GM21619 (cell line): ENCODE measurements at regions not wholly inside any gene's neighbourhood (a gene's known extent, or its start where the extent isn't known, plus 50 kb on each side); places are given as distances from the start of the nearest gene placed in this dataset.

Experiments used
- ATAC-seq: cut with Tn5 transposase; IDR thresholded peaks from one replicate; pipeline ENCODE4 v1.9.1; 2021; ENCODE audit not compliant: unreplicated experiment

DNA sequence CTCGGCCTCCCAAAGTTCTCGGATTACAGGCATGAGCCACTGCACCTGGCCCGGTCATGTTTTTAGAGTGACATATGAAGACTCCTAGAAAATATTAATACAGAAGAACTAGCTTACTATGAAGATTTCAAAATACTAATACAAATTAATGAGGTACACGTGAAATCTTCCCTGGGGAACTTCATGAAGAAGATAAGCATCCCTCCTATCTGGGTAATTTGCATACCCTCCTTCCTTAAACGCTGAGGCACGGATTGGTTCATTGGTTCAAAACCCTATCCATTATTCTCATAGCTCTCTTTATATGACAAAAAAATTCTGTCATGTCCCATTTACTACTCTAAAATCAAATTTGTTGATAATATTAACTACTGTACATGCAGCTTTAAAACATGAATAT, 224.8 kb upstream of the KLF14 start:
- no peak for ATAC-seq

DNA sequence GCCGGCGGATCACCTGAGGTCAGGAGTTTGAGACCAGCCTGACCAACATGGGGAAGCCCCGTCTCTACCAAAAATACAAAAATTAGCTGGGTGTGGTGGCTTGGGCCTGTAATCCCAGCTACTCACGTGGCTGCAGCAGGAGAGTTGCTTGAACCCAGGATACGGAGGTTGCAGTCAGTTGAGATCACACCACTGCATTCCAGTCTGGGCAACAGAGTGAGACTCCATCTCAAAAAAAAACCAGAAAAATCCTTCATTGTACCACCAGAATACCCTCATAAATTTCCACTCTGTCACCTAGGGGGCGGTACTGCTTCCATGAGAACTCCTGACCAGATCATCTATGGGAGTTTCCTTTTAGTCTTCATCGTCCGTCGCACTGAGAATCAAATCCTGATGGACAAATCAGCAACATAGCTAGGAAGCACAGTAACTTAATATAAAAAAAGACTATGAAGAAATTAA, 225.8 kb upstream of the KLF14 start:
- ATAC-seq: no peak

DNA sequence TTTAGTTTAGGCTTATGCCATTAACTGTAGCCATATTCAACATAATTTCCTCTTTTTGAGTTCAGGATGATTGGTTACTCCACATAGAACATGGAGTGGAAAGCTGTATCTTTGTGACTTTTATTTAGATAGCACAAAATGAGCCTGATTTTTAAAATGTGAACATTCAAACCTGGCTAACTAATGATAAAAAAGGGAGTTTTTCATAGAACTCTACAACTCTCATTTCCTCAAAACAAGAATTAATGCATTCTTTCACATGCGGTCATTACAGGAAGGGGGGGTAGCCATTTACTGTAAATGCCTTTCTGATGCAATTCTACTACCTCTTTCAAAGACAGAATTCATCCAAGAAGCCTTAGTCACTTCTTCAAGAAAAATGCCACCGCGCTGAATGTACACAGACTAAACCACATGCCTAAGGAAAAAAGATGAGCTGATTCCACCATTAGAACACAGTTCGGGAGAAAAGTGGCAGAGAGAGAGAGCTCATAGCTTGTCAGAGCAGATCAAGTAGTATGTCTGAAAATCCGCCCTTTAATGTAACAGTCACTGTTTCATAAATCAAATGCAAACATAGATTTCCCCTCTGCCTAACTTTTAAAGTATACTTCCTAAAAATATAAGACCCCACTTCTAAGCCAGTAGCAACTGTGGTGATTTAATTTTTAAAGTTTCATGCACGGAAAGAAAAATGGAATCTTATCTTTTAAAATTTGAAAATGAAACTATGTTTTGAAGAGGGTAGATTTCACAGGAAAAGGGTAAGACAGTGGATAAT, 226.4 kb upstream of the KLF14 start:
- no peak for ATAC-seq

DNA sequence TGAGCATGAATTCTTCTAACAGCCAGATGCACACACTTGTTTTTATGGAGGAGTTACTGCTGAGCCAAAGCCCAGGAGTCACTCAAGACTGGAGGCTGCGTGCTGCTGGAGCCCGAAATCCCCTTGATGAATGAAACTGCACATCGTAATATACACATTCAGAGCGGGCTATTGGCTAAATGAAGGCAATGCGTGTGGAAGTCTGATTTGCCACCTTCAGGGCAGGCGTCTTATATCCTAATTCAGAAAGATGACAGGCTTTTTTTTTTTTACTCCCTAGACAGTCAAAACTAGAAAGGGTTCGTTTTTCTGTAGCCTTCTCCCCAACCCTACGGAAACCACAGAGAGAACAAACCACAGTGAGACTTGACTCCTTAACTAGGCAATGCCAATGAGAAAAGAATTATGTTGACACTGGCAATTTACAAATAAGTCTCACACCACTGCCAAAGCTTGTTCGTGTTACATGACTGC, 227.2 kb upstream of the KLF14 start:
- ATAC-seq: peak; percentile 78

DNA sequence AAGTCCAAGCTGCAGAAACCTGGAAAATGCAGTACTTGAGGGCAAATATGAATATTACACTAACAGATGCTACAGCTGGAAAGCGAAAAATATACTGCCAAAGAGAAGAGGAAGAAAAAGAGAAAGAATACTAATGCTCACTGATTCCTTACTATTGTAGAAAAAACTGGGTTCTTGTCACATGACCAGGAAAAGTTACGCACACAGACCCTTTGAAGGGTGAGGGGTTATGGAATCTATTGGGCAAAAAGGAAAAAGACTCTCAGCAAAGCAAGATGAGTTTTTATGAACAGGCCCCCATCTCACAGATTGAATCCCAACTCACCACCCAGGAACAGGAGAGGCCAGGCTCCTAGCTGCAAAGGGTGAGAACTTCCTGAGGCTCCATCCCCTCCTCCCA, 228.1 kb upstream of the KLF14 start:
- no peak for ATAC-seq

DNA sequence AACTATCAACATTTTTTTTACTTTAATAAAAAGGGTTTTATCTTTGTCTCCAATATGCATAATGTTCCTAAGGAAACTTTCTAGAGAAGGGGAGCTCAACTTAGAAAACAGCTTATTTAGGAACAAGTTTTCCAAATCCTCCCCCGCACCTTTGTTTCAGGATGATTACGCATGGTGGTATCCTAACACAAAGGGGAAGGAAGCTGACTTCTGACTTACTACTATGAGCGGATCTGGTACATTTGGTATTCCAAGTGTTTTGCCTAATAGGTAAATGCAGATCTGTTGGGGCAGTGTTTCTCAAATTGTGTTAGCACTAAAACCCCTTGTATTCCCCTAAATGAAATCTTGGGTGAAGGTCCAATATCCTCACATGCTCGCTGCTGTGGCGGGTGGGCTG, 229.3 kb upstream of the KLF14 start:
- ATAC-seq: no peak

DNA sequence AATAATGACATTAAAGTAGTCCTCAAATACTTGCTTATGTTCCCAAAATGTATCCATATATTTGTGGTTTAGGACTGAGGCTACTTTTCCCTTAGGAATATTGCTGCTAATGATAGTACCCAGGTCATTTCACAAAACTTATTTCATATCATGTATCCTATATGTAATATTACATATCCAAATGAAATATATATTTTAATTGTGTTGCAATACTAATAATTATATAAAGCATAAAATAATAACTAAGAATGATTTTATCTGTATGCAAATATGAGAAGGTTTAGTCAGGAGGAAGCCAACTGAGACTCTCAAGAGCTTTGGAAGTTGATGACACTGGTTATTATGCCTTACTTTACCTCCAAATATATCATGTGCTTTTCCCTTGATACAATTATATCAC, 231.5 kb upstream of the KLF14 start:
- no peak for ATAC-seq

DNA sequence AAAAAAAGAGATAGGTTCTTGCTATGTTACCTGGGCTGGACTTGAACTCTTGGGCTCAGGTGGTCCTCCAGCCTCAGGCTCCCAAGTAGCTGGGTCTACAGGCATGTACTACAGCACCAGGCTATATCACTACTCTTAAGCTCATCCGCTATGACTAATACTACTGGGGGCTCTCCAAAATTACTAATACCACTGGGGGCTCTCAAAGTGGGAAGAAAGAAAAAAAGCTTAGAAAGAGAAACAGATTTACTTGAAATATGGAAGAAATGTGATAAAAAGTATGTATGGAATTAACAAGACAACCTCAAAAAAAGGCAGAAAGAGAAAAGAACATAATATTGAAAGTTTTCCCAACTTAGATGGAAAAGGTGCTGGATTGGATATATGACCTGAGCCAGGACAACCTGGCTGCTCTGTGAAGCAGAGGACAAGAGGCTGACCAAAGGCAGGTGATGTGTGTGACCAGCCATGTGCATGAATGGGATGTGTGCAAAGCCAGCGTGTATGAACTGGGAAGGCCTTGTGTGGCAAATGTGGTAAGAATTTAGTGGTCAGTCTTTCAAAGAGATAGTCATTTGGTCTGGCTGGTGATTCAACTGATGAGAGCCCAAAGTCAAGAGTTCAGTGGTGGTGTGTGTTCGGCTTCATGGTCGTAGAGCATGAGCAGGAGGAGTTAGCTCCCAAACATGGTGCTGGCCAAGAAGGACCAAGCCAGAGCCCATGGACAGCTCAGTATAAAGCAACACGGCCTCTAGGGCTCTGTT, 232.4 kb upstream of the KLF14 start:
- no peak for ATAC-seq

DNA sequence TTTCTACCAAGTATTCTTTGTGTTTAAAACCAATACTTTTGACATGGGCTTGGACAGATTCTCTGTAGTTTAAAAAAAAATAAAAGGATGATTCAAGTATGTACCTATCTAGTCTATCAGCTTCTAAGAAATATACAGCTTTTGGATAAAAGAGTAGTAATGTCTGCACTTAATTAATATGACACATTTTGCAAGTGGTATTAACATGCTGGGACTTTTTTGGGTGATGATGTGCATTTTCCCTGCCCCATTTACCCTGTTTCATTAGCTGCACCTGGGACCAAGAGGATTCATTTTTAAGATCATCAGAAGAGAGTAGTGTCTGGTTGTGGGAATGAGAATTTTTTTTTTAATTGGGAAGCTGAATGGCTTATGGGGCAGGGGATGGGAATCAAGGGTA, 236.2 kb upstream of the KLF14 start:
- no peak for ATAC-seq

DNA sequence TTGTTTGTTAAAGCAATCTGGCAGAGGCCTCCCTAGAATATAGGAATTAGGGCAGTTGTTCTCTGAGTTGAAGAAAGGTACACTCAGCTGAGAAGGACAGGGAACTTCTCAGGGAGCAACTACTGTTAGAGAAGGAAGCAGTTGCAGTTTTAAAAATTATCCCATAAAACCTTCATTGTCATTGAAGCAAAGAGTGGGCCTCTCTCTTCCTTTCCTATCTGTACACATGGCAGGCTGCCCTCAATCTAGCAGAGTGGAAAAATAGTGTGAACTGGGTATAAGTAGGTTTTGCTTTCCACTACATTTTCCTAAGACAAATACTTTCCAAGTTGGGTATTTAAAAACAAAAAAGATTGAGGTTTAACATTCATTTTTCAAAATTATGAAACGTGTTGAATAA, 236.7 kb upstream of the KLF14 start:
- no peak for ATAC-seq

DNA sequence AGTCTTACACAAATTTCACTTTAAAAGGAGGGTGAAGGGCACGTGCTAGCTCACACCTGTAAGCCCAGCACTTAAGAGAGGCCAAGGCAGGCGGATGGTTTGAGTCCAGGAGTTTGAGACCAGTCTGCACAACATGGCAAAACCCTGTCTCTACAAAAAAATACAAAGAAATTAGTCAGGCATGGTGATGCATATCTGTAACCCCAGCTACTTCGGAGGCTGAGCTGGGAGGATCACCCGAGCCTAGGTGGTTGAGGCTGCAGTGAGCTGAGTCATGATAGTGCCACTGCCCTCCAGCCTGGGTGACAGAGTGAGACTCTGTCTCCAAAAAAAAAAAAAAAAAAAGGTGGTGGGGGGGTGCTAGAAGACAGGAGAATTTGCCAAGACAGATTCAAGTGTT, 237.3 kb upstream of the KLF14 start:
- ATAC-seq: no peak

DNA sequence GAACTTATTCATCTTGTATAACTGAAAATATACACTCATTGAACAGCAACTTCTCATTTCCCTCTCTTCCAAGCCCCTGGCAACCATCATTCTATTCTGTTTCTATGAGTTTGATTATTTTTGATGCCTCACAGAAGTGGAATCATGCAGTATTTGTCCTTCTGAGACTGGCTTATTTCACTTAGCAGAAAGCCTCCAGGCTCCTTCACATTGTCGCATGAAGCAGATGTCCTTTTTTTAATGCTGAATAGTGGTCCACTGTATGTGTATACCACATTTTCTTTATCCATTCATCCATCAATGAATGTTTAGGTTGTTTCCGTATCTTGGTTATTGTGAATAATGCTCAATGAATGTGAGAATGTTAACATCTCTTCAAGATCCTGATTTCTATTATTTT, 238.2 kb upstream of the KLF14 start:
- no peak for ATAC-seq

DNA sequence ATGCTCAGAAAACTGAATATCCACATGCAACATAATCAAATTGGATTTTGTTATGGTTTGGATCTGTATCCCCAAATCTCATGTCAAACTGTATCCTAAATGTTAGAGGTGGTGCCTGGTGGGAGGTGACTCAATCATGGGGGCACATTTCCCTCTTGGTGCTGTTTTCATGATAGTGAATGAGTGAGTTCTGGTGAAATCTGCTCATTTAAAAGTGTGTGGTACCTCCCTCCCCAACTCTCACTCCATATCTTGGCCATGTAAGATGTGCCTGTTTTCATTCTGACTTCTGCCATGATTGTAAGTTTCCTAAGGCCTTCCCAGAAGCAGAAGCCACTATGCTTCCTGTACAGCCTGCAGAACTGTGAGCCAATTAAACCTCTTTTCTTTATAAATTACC, 239.6 kb upstream of the KLF14 start:
- ATAC-seq: no peak

DNA sequence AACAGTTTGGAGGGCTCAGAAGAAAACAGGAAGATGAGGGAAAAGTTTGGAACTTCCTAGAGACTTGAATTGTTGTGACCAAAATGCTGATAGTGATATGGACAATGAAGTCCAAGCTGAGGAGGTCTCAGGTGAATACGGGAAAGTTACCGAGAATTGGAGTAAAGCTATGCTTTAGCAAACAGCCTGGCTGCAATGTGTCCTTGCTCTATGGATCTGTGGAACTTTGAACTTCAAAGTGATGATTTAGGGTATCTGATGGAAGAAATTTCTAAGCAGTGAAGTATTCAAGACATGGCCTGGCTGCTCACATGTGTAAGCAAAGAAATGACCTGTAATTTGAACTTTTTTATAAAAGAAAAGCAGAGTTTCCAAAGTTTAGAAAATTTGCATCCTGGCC, 240.2 kb upstream of the KLF14 start:
- no peak for ATAC-seq

DNA sequence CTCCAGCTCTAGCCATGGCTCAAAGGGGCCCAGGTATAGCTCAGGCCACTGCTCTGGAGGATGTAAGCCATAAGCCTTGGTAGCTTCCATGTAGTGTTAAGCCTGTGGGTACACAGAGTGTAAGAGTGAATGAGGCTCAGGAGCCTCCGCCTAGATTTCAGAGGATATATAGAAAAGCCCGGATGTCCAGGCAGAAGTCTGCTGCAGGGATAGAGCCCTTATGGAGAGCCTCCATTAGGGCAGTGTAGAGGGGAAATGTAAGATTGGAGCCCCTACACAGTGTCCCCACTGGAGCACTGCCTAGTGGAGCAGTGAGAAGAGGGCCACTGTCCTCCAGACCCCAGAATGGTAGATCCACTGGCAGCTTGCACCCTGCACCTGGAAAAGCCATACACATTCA, 240.8 kb upstream of the KLF14 start:
- ATAC-seq: no peak

DNA sequence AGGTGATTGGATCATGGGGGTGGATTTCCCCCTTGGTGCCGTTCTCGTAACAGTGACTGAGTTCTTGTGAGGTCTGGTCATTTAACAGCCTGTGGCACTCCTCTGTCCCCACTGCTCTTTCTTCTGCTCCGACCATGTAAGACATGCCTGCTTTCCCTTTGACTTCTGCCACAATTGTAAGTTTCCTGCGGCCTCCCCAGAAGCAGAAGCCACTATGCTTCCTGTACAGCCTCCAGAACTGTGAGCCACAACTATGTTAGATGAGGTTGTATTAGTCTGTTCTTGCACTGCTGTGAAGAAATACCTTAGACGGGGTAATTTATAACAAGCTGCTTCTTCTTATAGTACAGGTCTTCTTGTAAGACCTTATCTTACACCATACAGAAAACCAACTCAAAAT, 241.7 kb upstream of the KLF14 start:
- no peak for ATAC-seq

DNA sequence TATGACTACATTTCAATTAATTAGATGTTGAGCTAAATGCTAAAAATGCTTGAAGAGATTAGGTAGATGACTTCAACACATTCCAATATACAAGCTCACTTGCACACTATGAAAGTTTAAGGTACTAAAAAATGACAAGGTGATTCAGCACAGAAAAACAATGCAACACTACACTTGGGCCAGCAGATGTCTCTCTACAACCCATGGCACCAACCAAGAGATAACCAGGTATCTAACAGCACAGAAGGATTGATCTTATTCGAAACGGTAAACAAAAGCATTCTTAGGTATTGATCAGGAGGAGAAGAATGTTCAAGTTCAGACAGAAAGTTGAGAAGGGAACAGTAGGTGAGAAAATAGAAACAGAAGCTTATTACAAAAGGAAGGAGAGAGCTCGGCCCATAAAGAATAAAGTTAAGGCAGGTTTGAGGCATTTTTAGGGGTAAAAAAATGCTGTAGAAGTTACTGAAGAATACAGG, 248.2 kb upstream of the KLF14 start:
- peak; percentile 69 for ATAC-seq

DNA sequence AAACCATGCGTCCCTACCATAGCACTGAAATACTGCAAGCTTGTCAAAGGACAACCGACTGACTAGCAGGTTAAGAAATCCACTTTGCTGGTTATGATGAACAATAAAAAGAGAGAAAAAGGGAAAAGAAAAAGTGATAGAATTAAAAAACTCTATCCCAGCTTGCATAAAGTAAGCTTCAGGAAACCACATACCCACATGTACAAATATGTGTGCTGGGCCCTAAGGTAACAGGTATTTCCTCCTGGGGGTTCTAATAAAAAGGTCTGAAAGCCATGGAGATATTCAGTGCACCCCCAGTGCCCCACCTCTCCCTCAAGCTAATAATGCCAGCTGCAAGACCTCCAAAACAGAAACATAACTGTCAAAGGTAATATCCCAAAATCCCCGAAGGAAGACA, 248.6 kb upstream of the KLF14 start:
- no peak for ATAC-seq

DNA sequence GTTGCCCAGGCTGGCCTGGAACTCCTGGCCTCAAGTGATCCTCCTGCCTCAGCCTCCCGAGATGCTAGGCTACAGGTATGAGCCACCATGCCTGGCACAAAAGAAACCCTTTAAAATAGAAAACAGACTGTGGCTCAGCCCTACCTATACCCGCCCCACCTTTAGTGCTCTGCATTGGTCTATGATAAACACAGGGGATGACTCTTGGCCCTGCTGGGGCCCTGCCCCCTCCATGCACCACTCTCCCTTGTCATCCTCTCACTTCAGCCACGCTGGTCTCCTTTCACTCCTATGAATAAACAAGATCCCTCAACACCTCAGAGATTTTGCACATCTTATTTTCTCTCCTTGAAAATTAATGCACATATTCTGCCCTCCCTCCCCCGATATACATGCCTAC, 251.4 kb upstream of the KLF14 start:
- no peak for ATAC-seq

DNA sequence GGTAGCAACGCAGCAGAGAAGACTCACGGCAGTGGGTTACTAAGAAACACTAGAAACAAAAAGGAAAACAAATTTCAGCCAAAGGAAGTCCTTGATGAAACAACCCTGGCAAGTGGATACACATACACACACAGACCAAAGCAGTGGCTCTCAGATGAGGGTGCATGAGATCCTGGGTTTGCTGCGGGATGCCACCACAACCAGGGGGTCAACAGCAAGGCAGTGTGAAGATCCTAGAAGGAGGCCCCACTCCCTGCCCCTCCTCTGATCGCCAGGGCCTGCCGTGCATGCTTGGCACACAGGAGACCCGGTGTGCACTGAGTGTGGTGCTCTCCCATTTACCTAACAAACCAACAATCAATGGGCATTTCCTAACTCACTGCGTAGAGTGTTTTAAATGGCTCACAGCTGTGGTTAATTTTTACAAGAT, 252.3 kb upstream of the KLF14 start:
- ATAC-seq: no peak

DNA sequence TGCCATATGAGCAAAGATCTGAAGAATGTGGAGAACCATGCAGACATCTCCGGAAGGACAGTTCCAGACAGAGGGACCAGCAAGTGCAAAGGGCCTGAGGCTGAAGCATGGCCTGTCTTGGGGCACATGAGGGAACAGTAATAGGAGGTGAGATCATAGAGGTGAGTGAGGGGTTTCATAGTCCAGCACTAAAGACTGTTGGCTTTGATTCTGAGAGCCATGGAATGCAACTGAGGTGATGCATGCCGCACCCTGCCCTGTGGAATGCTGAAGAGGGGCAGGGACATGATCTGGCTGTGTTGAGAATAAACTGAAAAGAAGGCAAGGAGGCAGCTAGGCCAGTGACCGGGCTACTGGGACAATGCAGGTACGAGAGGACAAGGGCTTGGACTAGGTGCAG, 253.1 kb upstream of the KLF14 start:
- no peak for ATAC-seq

DNA sequence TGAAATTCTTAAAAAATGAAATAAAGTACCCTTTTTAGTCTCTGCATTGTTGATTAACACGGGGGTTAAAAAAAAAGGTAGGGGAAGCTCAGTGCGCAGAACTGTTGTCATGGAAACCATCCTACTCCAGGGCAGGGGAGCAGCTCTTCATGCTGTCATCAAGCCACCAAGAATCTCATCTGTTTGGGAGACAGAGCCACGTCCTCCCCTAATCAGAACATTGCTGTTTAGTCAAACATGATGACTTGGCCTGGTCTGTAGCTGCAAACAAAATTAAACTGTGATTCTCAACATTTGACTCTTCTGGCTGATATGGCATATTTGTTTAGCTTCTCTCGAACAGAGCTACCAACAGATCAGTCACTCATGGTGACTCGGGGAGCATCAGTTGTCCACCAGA, 254.4 kb upstream of the KLF14 start:
- ATAC-seq: no peak
